ENCODE measurements at regions not wholly inside any gene's neighbourhood (a gene's known extent, or its start where the extent isn't known, plus 50 kb on each side); places are given as distances from the start of the nearest gene placed in this dataset.

- DNase-seq: no peak
Measured at GRCh38 chr2:173419506-173419905, 64.8 kb downstream of the CDCA7 start.

GRCh38 chr2:173424886-173425285, 70.2 kb downstream of the CDCA7 start:
- DNase-seq: no peak

GRCh38 chr2:173427887-173428668, 73.4 kb downstream of the CDCA7 start:
- no peak for DNase-seq

DNA sequence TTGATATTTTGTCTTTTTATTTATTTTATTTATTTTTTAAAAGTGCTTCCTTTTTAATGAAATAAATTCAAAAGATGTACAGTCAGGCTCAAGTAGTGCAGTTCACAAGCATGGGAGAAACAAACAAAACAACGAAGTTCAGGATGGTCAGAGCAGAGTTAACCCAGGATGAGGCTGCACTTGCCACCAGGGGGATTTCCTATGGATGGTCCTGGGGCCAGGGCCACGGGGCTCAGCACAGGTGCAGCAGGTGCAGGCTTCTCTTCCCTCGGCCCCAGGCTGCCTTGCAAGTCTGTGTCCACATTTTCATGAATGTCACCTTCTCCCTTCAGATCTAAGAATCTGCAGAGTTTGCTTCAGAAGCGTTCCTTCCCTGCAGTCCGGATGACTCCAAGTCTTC, 76.5 kb downstream of the CDCA7 start:
- no peak for DNase-seq

DNA sequence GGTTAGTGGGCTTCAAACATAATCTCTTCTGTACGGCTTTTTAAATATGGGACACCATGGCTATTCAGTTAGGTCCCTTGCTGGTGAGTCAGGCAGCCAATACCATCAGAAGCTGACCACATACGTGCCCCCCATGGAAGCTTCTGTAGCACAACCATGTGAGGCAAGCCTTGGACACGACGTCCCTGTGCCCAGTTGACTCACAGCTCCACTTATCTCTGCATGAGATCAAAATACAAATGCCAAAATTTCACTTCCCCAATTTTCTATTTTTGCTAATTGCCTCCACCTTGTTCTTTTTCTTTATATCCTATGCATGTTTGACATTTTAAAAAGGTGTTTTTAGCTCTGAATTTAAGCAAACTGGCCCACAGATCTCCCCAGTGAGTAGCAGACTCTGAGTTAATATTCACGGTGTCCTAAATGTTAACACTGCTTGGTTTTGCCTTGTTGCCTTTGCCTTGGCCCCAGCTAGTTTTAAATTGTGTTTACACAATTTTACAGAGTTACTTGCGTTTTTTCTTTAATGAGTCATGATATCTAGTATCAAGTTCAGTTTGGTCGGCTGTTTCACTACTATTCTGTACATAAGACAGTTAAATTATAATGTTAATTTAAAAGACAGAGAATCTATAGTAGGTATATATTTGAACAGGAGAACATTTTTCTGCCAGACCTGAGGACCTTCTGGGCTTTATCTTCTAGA, 77.5 kb downstream of the CDCA7 start:
- no peak for DNase-seq

DNA sequence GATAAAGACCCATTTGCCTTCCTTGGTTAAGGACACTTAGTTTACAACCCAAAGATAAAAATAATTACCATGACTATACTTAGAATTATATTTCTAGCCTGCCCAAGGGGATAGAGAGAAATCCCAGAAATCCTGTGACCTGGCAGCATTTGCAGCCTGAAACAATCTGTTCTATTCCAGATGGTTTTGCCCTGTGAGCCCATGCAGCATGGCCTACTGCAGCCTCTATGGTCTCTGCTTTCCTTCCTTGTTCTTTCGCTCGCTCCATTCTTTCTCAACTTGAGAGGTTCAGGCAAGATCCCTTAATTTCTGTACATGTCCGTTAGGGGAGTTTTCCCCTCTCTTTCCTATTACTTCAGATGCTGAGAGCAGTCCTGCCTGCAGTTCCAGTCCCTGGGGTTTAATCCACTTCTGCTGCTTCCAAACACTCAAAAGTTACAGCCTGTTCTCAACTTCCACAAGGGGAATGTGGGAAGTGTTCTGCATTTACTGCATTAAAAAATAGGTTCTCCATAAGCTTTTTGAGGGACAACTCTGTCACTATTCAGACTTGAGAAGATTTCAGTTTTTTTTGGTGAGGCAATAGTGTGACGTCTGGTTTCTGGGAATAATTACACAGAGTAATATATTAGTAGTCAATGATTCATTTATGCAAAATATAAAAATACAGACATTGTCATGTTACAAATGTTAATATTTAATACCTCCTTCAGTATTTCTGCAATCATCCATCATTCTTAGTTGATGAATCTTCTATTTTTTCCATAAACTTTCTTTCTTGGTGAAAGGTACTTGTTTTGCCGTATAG, 80.3 kb downstream of the CDCA7 start:
- DNase-seq: no peak

- no peak for DNase-seq
Measured at GRCh38 chr2:173435574-173435973, 80.9 kb downstream of the CDCA7 start.

DNA sequence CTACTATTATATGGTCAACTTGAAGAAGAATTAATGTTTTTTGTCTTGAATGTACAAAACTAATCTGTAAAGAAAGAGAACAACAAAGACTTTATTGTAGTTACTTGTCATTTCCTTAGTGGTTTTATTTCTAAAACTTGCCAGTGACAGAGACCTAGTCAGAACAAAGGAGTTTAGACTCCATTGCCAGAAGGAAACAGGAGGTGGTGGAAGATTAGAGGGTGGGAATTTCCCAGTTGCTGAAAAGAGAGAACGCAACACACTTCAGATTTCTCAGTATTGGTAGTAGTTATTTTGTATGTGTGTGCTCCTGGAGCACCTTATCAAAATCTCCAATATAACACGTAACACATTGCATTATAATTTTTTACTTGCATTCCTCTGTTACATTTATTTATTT, 81.4 kb downstream of the CDCA7 start:
- no peak for DNase-seq

DNA sequence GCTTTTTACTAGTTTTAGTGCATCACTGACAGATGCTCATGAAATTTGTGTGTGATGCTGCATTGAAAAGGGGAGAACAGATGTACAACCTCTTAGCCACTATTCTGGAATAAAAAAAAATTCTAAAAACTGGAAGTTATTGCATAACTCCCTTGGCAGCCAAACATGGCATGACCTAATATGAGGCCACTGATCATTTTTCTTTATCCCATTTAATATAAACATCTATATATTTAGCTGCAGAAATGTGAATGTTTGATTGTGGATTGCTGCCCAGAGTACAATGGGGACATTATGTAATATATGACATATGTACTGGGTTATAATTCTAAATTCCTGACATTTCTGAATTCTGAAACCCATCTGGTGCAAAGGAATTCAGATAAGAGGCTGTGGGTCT, 86.5 kb downstream of the CDCA7 start:
- no peak for DNase-seq

DNA sequence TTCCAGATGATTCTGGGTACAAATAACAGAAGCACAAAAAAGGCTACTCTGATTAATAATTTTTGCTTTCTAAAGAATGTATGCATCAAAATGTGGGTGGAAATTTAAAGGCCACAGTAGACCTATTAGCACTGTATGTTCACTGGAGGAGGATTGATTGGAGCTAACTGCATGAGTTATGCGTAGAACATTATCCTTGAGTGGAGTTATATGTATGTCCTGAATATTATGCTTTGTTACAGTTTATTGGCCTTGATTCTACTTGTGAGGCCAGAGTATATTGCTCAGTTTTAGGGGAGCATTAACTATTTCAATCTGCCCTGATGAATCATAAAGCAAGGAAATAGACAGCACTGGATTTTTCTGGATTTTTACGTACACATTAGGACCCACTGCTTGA, 87.9 kb downstream of the CDCA7 start:
- no peak for DNase-seq

DNA sequence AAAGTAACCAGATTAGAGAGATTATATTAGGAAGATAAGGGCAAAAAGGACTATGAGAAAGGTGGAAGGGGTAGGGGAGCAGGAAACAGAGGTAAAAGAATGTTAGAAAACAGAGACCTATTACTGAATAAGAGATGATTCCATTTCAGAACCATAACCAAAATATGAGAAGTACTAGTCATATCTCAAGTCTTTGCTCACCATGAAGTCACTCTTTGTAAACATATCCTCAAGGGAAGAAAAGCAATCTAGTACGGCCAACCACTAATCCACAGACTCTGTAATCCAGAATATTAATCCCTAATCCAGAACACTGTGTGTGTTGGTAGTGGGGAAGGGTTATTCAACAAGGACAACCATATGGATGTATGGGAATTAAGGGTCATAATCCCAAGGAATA, 92.0 kb downstream of the CDCA7 start:
- no peak for DNase-seq

DNA sequence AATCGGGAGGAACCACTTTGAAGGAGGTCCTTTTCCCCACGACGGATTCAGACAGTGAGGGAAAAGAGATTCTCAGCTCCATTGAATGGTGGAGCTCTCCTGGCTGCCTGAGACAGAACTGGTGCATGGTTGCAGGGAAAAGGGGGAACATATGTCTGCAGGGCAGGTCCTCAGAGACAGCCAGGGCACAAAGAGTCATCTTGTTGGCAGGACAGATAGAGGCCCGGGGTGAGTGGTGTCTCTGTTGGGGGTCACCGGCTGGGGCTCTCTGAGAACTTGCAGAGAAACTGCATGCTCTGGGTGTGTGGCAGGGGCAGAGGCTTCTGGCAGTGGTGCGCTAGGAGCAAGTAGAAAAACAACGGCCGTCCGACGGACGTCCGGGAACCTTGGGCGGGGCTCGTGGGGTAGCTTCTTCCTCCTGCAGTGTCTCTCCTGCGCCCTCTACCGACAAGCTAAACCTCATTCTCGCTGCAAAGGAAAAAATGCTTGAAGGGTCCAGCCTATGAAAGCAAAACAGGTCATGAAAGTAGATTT, 94.3 kb downstream of the CDCA7 start:
- peak; percentile 79 for DNase-seq

- DNase-seq: no peak
Measured at GRCh38 chr2:173451118-173451517, 96.4 kb downstream of the CDCA7 start.

DNA sequence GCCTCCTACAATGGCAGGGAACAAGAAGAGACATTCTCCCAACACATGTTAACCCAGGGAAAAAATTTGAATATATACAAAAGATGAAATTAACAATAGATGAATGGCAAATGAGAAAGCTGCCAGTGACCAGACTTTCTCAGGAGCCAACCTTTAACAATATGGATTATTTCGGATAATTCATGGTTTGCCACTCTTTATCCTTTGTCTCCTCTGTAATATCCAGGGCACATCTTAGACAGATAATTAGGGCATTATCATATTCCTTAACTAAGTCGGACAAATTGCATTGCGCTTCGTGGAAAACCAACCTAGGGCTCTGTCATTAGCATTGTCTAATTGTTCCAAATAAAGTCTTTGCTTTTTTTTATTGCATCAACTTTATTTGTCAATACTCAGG, 97.3 kb downstream of the CDCA7 start:
- DNase-seq: no peak

- DNase-seq: no peak
Measured at GRCh38 chr2:173452416-173452815, 97.7 kb downstream of the CDCA7 start.

GRCh38 chr2:173456960-173457359, 102.3 kb downstream of the CDCA7 start:
- DNase-seq: no peak

- no peak for DNase-seq
Measured at GRCh38 chr2:173457366-173457765, 102.7 kb downstream of the CDCA7 start.

- DNase-seq: no peak
Measured at GRCh38 chr2:173458991-173459780, 104.5 kb downstream of the CDCA7 start.

GRCh38 chr2:173462892-173463840, 108.5 kb downstream of the CDCA7 start:
- DNase-seq: no peak

DNA sequence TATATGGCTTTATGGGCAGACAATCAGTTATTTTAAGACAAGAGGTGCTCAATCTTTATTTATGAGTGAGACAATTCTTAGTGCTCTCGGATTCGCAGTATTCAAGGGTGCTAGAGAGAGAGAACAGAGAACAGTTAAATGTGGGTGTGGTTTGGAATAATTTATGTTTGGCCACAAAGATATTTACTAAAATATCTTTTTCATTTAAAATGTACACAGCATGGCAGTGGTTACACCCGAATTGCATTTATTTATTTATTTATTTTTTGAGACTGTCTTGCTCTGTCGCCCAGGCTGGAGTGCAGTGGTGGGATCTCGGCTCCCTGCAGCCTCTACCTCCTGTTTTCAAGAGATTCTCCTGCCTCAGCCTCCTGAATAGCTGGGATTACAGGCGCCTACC, 109.2 kb downstream of the CDCA7 start:
- no peak for DNase-seq

DNA sequence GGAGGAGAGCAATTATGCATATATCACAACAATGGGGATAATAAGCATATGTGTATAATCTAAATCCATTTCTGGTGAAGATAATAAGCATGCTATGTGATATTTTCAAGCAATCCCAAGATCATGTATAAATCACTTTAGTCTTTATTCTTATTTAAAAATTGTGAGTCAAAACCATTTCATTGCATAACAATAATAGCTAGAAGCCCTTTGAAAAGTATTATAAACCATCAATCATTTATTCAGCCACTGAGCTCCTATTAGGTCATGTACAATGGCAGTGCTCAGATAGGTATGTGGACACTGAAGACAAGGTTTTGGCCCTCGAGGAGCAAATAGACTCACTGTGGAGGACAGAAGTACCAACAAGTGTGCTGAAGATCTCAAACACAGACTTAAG, 113.1 kb downstream of the CDCA7 start:
- no peak for DNase-seq
